H1 (cell line): ENCODE measurements at regions not wholly inside any gene's neighbourhood (a gene's known extent, or its start where the extent isn't known, plus 50 kb on each side); places are given as distances from the start of the nearest gene placed in this dataset.

Experiments used
- CBX8 ChIP-seq: fragments of 300-800, 300-1000 bp; sonication (generic); IDR thresholded peaks from 2 replicates; pipeline ENCODE4 v1.7.1; 2016; ENCODE audit warnings: low read depth, low read length, borderline replicate concordance
- EP300 ChIP-seq, 2 experiments: IDR thresholded peaks; 1 replicate in 1 of 2; 2 replicates in 1 of 2; pipeline ENCODE4 v1.6.1; 2011 to 2012; ENCODE audit warnings: low read depth in 2 of 2, low read length in 2 of 2, mild to moderate bottlenecking in 2 of 2, borderline replicate concordance in 1 of 2, inconsistent platforms in 1 of 2, moderate library complexity in 1 of 2
- EZH2 ChIP-seq: fragments of 200-600 bp; sonication (generic); IDR thresholded peaks from 2 replicates; pipeline ENCODE4 v1.7.1; 2012; ENCODE audit warnings: low read depth, mild to moderate bottlenecking, moderate library complexity, low read length, inconsistent platforms; ENCODE audit not compliant: severe bottlenecking
- KDM5A ChIP-seq: fragments of 200-600 bp; IDR thresholded peaks from 2 replicates; pipeline ENCODE4 v1.7.1; 2012; ENCODE audit warnings: mild to moderate bottlenecking, low read length, inconsistent platforms, mixed read lengths
- POLR2A ChIP-seq, 2 experiments: IDR thresholded peaks; 1 replicate in 1 of 2; 2 replicates in 1 of 2; pipeline ENCODE4 v1.6.1; 2011; ENCODE audit warnings: low read depth in 2 of 2, low read length in 2 of 2, mild to moderate bottlenecking in 2 of 2; ENCODE audit errors: control extremely low read depth in 1 of 2
- RAD21 ChIP-seq, 2 experiments: IDR thresholded peaks in 1 of 2; conservative IDR thresholded peaks in 1 of 2; 2 replicates each; pipeline ENCODE4 v1.6.1; 2011; ENCODE audit warnings: low read depth in 2 of 2, low read length in 2 of 2, improper control_type of control experiment in 1 of 2, inconsistent platforms in 1 of 2, mild to moderate bottlenecking in 1 of 2, moderate library complexity in 1 of 2
- SUZ12 ChIP-seq: fragments of 200-600 bp; sonication (generic); IDR thresholded peaks from 2 replicates; pipeline ENCODE4 v1.6.1; 2012; ENCODE audit warnings: mild to moderate bottlenecking, inconsistent platforms, low read length, moderate library complexity, mixed read lengths
- TAF1 ChIP-seq: IDR thresholded peaks from 2 replicates; pipeline ENCODE4 v1.6.1; 2011; ENCODE audit warnings: mild to moderate bottlenecking, low read depth, low read length
- TCF12 ChIP-seq: IDR thresholded peaks from 2 replicates; pipeline ENCODE4 v1.6.1; 2011; ENCODE audit warnings: low read depth, mild to moderate bottlenecking, low read length
- TF ChIP-seq, protein P1 (sequence below), 3 experiments: IDR thresholded peaks; 1 replicate in 2 of 3; 2 replicates in 1 of 3; pipeline versions ENCODE4 v1.5.1 to v1.6.1; 2011; ENCODE audit warnings: low read length in 3 of 3, mild to moderate bottlenecking in 3 of 3, inconsistent platforms in 2 of 3, low read depth in 1 of 3, moderate library complexity in 1 of 3; ENCODE audit not compliant: insufficient read depth in 1 of 3; ENCODE audit errors: control extremely low read depth in 1 of 3

DNA sequence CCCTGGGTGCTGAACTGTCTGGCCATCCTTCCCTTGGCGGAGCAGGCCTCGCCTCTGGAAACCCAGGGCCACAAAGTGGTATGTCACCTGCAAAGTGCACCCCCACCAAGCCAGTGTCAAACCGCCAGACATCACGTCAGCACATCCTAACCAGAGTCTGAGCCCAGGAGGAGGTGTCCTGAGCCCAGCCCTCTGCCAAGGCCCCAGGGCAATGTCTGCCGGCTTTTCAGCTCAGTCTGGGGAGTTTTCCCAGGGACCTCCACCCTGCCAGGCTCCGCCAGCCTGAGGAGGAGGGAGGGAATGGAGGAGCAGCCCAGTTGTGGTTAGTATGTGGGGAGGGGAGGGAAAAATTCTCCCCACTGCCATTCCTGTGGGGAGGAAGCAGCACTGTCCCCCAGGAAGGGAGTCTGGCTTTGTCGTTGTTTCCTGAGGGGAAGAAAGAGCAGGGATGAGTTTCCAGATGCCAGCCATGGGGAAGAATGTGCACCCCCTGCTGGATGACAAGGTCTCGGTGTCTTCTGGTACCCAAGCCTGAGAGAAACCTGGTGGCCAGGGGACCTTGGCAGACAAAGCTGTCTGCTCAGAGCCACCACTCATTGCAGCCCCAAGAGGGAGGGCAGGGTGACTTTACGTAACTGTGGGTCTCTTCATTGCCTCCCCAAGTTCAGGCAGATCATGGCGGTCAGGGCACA, 81.4 kb upstream of the CD82 start:
- TF ChIP-seq POLR2A (IDR thresholded peaks at IDR 0.05; ENCODE audit: control extremely low read depth in 1 of 2, low read depth in 2 of 2, low read length in 2 of 2) (no peak), CBX8 (no peak), TCF12 (no peak), EZH2 (no peak), SUZ12 (no peak), RAD21 (IDR thresholded peaks at IDR 0.05 in 1 of 2, conservative IDR thresholded peaks at IDR 0.05 in 1 of 2; ENCODE audit: low read depth in 2 of 2, low read length in 2 of 2) (peak; percentile 48 to 61), KDM5A (no peak), TAF1 (no peak), EP300 (IDR thresholded peaks at IDR 0.05; ENCODE audit: borderline replicate concordance in 1 of 2, low read depth in 2 of 2, low read length in 2 of 2) (no peak)
- TF ChIP-seq, protein P1, sequence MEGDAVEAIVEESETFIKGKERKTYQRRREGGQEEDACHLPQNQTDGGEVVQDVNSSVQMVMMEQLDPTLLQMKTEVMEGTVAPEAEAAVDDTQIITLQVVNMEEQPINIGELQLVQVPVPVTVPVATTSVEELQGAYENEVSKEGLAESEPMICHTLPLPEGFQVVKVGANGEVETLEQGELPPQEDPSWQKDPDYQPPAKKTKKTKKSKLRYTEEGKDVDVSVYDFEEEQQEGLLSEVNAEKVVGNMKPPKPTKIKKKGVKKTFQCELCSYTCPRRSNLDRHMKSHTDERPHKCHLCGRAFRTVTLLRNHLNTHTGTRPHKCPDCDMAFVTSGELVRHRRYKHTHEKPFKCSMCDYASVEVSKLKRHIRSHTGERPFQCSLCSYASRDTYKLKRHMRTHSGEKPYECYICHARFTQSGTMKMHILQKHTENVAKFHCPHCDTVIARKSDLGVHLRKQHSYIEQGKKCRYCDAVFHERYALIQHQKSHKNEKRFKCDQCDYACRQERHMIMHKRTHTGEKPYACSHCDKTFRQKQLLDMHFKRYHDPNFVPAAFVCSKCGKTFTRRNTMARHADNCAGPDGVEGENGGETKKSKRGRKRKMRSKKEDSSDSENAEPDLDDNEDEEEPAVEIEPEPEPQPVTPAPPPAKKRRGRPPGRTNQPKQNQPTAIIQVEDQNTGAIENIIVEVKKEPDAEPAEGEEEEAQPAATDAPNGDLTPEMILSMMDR (IDR thresholded peaks at IDR 0.05; ENCODE audit: control extremely low read depth in 1 of 3, insufficient read depth in 1 of 3, low read depth in 1 of 3, low read length in 3 of 3), result peak; percentile 54 to 56 (median 56)
